Lower leg skin (tissue), 4 donors: ENCODE measurements at regions not wholly inside any gene's neighbourhood (a gene's known extent, or its start where the extent isn't known, plus 50 kb on each side); places are given as distances from the start of the nearest gene placed in this dataset.

Experiments
- DNase-seq, 2 donors: peaks; one replicate each; pipeline ENCODE4 v3.0.0-alpha.2; 2019; ENCODE audit warnings: low spot score in 2 of 2
- H3K4me3 ChIP-seq: fragments of 200-600 bp; sonication (generic); 2 replicates; pipeline ENCODE4 v1.5.1; 2017; ENCODE audit warnings: mild to moderate bottlenecking, low read depth; ENCODE audit not compliant: poor library complexity, severe bottlenecking
- POLR2A ChIP-seq, 2 donors: fragments of 450-650 bp; IDR thresholded peaks; one replicate each; pipeline ENCODE4 v1.6.1; 2016 to 2017; ENCODE audit warnings: antibody characterized with exemption in 2 of 2, mild to moderate bottlenecking in 1 of 2, moderate library complexity in 1 of 2
- WGBS, 2 donors: methylation state at CpG; one replicate each; pipeline ENCODE4 v1.1.5; 2018; 5-methylcytosine and 5-hydroxymethylcytosine counted together
- intact Hi-C: fragments of 100-400 bp; cut with DNase I; formaldehyde crosslinking; loops from one replicate; pipeline ENCODE4 v1.15.0; 2023; ENCODE audit warnings: low total_unique reads
- TF ChIP-seq, protein P1 (sequence below), 3 donors: fragments of 450-650 bp; IDR thresholded peaks; one replicate each; pipeline ENCODE4 v1.5.1; 2016; ENCODE audit warnings: antibody characterized with exemption in 3 of 3, mild to moderate bottlenecking in 3 of 3, moderate library complexity in 2 of 3

DNA sequence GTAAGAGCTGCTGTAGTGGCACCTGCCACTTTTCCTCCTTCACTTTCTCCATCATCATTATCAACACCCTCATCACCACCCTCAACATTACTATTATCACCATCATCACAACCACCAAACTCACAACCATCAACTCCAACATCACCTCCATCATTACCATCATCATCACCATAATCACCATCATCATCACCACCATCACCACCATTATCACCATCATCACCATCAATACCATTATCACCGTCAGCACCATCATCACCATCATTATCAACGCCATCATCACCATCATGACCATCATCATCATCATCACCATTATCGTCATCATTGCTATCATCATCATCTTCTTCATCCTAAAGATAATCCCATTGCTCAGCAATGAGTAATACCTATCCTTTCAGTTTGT lies 255.8 kb downstream of the CYRIA start:
- 90 to 93% methylated on average over 3 of the region's 3 CpGs for WGBS, 2 donors
- intact Hi-C loops = no loop called here
- DNase-seq = no peak
- no peak overlapping the region for H3K4me3 ChIP-seq
- TF ChIP-seq, protein P1, sequence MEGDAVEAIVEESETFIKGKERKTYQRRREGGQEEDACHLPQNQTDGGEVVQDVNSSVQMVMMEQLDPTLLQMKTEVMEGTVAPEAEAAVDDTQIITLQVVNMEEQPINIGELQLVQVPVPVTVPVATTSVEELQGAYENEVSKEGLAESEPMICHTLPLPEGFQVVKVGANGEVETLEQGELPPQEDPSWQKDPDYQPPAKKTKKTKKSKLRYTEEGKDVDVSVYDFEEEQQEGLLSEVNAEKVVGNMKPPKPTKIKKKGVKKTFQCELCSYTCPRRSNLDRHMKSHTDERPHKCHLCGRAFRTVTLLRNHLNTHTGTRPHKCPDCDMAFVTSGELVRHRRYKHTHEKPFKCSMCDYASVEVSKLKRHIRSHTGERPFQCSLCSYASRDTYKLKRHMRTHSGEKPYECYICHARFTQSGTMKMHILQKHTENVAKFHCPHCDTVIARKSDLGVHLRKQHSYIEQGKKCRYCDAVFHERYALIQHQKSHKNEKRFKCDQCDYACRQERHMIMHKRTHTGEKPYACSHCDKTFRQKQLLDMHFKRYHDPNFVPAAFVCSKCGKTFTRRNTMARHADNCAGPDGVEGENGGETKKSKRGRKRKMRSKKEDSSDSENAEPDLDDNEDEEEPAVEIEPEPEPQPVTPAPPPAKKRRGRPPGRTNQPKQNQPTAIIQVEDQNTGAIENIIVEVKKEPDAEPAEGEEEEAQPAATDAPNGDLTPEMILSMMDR (IDR thresholded peaks at IDR 0.05) = no peak
- TF ChIP-seq POLR2A (IDR thresholded peaks at IDR 0.05) = no peak

DNA sequence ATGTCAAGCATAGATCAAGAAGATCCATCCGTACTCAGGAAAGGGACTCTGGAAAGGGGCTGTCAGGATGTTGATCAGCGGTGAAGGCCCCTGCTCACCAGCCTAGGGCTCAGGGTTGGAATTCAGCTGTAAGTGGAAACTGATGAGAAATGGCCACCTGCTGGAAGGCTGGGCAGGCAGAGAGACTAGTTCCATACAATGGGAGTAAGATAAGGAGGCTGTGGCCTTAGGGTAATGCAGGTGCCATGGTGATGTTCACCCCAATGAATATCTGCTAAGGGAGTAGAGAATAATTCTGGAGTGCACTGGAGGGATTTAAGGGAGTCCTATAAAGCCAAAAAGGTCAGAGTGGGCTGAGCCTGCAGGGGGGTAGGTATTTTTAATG lies 256.6 kb downstream of the CYRIA start:
- intact Hi-C loops = no loop called here
- TF ChIP-seq POLR2A (IDR thresholded peaks at IDR 0.05) = no peak
- TF ChIP-seq, protein P1 (IDR thresholded peaks at IDR 0.05) = no peak
- WGBS, 2 donors = 83 to 92% methylated on average over 2 of the region's 2 CpGs
- no peak for DNase-seq
- no peak overlapping the region for H3K4me3 ChIP-seq

DNA sequence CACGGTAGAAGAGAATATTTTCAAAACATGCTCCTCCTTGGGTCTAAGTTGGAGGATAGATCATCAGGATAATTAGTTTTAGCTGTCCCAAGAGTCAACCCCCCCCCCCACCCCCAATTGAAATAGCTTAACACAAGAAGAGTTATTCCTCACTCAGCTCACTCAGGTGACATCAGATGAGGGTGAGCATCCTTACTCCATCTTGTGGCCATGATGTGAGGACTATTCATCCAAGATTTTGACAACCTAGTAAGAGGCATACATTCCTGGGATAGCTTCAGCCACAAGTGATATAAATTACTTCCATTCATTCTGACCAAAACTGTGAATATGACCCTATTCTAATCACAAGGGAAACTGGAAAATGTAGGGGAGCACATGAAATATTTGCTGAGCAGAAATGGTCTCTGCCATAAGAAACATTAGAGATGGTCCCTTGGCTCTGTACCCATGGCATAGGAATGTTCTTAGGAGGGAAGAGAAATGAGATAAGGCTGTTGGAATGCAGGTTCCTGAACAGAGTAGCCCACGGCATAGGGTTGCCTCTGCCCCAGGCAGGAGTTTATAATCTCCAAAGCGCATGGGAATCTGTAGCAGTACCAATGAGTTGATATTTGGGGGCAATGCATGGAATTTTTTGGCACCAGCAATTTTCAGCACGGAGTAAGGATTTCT lies 257.2 kb downstream of the CYRIA start:
- 62 to 66% methylated on average over 4 of the region's 4 CpGs for WGBS, 2 donors
- intact Hi-C loops = no loop called here
- DNase-seq = no peak
- H3K4me3 ChIP-seq = no peak overlapping the region
- TF ChIP-seq POLR2A (IDR thresholded peaks at IDR 0.05) = no peak
- TF ChIP-seq, protein P1 (IDR thresholded peaks at IDR 0.05) = no peak

DNA sequence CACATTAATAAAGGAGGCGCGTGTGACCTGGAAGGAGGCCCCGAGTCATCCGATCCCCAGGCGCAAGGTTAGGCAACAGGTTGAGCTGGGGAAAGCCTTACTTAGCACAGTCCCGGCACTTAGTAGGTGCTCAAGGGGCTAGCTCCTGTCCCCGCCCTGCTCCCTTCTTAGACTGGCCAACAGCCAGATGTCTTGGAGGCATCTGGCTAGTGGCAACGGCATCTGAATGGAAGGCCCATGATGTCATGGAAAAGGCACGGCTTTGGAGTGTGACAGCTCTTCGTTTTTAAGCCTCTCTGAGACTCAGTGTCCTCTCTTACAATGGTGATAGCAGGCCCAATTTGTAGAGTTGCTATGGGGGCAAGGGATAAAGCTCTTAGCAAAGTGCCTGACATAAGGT lies 258.3 kb downstream of the CYRIA start:
- DNase-seq = no peak
- intact Hi-C loops = no loop called here
- WGBS, 2 donors = 62 to 67% methylated on average over 10 of the region's 10 CpGs
- TF ChIP-seq, protein P1 (IDR thresholded peaks at IDR 0.05) = no peak
- TF ChIP-seq POLR2A (IDR thresholded peaks at IDR 0.05) = no peak
- H3K4me3 ChIP-seq = no peak overlapping the region

DNA sequence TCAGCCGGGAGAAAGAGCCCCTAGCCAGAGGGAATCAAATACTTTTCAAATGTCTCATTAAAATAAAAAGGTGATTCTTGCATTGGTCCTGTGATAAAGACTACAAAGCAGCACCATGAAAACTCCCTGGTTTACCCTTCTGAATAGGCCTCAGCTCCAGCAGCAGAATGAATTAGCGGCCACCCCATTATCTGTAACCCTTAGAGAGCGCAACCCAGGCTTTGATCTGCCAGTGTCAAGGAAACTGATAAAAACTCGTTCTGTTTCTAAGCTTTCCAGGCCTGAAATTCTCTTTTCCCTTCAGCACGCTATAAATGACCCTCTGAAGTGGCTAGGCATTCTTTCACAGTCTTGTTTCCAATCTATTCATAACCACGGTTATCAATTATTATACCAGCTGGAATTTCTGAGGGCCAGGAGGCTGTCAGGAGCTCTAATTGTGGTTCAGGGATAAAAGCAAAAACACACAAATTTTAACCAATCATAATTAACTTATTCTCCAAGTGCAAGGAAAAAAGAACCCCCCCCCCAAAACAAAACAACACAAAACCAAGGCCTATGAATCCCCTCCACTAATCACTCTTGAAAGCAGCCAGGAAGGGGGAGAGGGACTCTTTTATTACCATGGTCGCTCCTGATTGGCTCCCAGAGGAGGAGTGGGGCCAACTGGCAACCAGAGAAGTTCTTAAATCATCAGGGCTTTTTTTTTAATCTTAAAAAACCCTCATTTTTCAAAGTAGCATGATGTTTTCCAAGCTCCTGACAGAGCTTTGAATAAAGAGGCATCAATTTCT lies 258.9 kb downstream of the CYRIA start:
- DNase-seq = no peak
- intact Hi-C loops = no loop called here
- no peak overlapping the region for H3K4me3 ChIP-seq
- WGBS, 2 donors = 66 to 77% methylated on average over 7 of the region's 7 CpGs
- TF ChIP-seq, protein P1 (IDR thresholded peaks at IDR 0.05) = no peak
- TF ChIP-seq POLR2A (IDR thresholded peaks at IDR 0.05) = no peak
